Right lobe of liver (tissue), 6 donors: ENCODE measurements at regions not wholly inside any gene's neighbourhood (a gene's known extent, or its start where the extent isn't known, plus 50 kb on each side); places are given as distances from the start of the nearest gene placed in this dataset.
"Not testable (repeated sequence)": the region's sequence is repeated elsewhere in the genome, so short reads cannot be mapped to it uniquely, and the experiment has no call there.

Source experiments
- ATAC-seq, 4 donors: fragments of 200-7000 bp; cut with Tn5 transposase; one replicate each; pipeline ENCODE4 v1.9.1; 2020; ENCODE audit warnings: mild to moderate bottlenecking in 4 of 4, moderate library complexity in 4 of 4
- DNase-seq, 3 donors: peaks; one replicate each; pipeline ENCODE4 v3.0.0-alpha.2; 2020
- H3K27ac ChIP-seq, 3 donors: fragments of 200-600 bp; one replicate each; pipeline ENCODE4 v1.8.0; 2022
- H3K27me3 ChIP-seq, 2 donors: fragments of 200-600 bp; one replicate each; pipeline ENCODE4 v1.8.0; 2022
- H3K36me3 ChIP-seq, 4 donors: fragments of 200-600 bp; sonication (generic) in 1 of 4; one replicate each; pipeline versions ENCODE4 v1.5.1 to v1.8.0; 2017 to 2022; ENCODE audit warnings: control low read depth in 1 of 4
- H3K4me1 ChIP-seq, 4 donors: fragments of 200-600 bp; sonication (generic) in 1 of 4; one replicate each; pipeline versions ENCODE4 v1.5.1 to v1.8.0; 2017 to 2022; ENCODE audit warnings: control low read depth in 1 of 4
- H3K4me3 ChIP-seq, 3 donors: fragments of 200-600 bp; one replicate each; pipeline ENCODE4 v1.8.0; 2022
- H3K9me3 ChIP-seq, 4 donors: fragments of 200-600 bp; sonication (generic) in 1 of 4; one replicate each; pipeline versions ENCODE4 v1.5.1 to v1.8.0; 2017 to 2022; ENCODE audit warnings: control low read depth in 1 of 4
- CTCF ChIP-seq, 4 donors: fragments of 200-600 bp in 3 of 4; fragments of 450-650 bp in 1 of 4; IDR thresholded peaks; one replicate each; pipeline versions ENCODE4 v1.5.1 to v1.8.0; 2016 to 2022; ENCODE audit warnings: antibody characterized with exemption in 4 of 4, mild to moderate bottlenecking in 2 of 4
- POLR2A ChIP-seq: fragments of 450-650 bp; IDR thresholded peaks from one replicate; pipeline ENCODE4 v1.6.1; 2017; ENCODE audit warnings: antibody characterized with exemption, mild to moderate bottlenecking
- WGBS: methylation state at CpG from one replicate; pipeline ENCODE4 v1.1.6; 2018; ENCODE audit warnings: low coverage, low lambda C conversion rate; ENCODE audit not compliant: insufficient coverage; ENCODE audit errors: missing lambda C conversion rate; 5-methylcytosine and 5-hydroxymethylcytosine counted together
- intact Hi-C, 2 donors: fragments of 100-400 bp; cut with DNase I; formaldehyde crosslinking; loops; one replicate each; pipeline versions ENCODE4 v1.11.2 to v1.14.1; 2022
- donor health status: DM: no; HTN: yes; CAD: no.
- donor health status: DM: no; HTN: no; CAD: no.
- donor health status: DM: no; HTN: no; CAD: no.
- donor health status: DM: no; HTN: yes; CAD: no.
- donor health status: DM: no; HTN: yes; CAD: no.

DNA sequence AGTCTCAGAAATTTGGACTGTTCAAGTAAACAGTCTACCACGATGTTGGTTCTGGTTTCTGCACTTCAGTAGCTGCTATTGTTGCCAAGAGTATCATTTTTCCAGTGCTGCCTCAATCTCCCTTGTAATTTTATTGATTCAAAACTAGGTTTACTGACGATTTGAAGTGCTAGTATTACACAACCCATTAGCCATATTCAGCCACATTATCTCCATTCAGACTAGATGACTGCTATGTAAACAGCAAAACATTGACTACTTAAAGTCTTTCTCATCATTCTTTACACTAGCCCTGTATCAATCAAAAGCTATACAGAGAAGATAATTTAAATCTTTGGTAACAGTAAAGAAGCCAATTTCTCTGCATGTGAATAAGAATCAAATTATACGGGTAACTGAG lies 102.0 kb upstream of the TSLP start:
- peaks cover 0 to 22% (median 6%) of the 10 kb centered on the region in 4 donors for H3K4me1 ChIP-seq
- intact Hi-C loops, result no loop called here
- no peaks in the 10 kb centered on the region for H3K9me3 ChIP-seq
- no peak for DNase-seq
- TF ChIP-seq CTCF (IDR thresholded peaks at IDR 0.05), result no peak
- no peak overlapping the region for H3K4me3 ChIP-seq
- H3K36me3 ChIP-seq, result no peaks in the 10 kb centered on the region
- H3K27ac ChIP-seq, result peak overlapping the region in 1 of 3 donors; percentile 66
- no peaks in the 10 kb centered on the region for H3K27me3 ChIP-seq
- 41% methylated on average over 3 of the region's 3 CpGs for WGBS
- peak in 3 of 4 donors; percentile 29 to 44 (median 29) for ATAC-seq

DNA sequence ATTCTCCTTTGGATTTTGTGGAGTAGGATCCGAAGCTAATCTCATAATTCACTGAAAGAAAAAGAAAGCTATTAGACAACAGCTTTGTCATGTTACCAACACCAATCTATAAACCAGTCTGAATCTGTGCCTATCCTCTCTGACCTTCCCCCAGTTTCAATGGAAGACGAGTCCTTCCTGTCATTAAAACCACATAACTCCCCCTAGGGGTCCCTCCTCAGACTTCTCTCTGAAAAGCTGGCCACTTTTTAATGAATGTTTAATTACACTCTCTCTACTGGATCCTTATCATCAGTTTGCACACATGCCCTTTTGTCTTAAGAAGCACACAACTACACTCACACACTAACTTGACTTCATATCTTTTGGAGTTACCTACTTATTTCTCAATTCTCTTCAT lies 98.0 kb upstream of the TSLP start:
- peaks cover 0 to 9% (median 0%) of the 10 kb centered on the region in 4 donors for H3K4me1 ChIP-seq
- H3K27me3 ChIP-seq, result no peaks in the 10 kb centered on the region
- no peaks in the 10 kb centered on the region for H3K36me3 ChIP-seq
- ATAC-seq, result no peak
- H3K4me3 ChIP-seq, result no peak overlapping the region
- intact Hi-C loops, result no loop called here
- WGBS, result 69% methylated on average over 2 of the region's 2 CpGs
- TF ChIP-seq CTCF (IDR thresholded peaks at IDR 0.05), result no peak
- no peak for TF ChIP-seq POLR2A
- H3K9me3 ChIP-seq, result no peaks in the 10 kb centered on the region
- no peak overlapping the region for H3K27ac ChIP-seq
- no peak for DNase-seq

DNA sequence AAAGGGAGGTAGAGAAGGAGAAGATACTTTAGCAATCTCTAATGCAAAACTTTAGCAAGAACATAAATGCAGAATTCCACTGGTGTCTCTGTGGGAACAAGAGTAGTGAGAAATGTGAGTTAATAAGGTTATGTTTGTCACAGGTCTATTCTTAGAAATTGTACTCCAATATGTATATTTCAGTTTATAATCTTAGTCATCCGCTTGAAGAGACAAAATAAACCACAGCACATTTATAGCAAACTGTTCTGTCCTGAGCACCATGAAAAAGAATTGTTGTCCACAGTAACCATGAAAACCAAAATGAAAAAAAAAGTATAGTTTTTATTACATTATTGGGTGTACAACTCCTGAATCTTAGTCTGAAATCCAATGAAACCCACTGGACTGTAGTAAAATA lies 93.6 kb upstream of the TSLP start:
- Histone ChIP-seq H3K4me1 (no peaks in the 10 kb centered on the region), H3K4me3 (no peak overlapping the region), H3K27ac (no peak overlapping the region), H3K9me3 (no peaks in the 10 kb centered on the region), H3K36me3 (no peaks in the 10 kb centered on the region), H3K27me3 (no peaks in the 10 kb centered on the region)
- ATAC-seq, result no peak
- 83% methylated on average over 1 of the region's 1 CpG for WGBS
- intact Hi-C loops, result no loop called here
- TF ChIP-seq CTCF (IDR thresholded peaks at IDR 0.05), result no peak
- no peak for TF ChIP-seq POLR2A
- no peak for DNase-seq

DNA sequence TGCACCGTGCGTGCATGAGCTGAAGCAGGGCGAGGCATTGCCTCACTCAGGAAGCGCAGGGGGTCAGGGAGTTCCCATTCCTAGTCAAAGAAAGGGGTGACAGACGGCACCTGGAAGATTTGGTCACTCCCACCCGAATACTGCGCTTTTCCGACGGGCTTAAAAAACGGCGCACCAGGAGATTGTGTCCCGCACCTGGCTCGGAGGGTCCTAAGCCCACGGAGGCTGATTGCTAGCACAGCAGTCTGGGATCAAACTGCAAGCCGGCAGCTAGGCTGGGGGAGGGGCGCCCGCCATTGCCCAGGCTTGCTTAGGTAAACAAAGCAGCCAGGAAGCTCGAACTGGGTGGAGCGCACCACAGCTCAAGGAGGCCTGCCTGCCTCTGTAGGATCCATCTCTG lies 85.6 kb upstream of the TSLP start:
- ATAC-seq, H3K36me3 ChIP-seq, H3K27me3 ChIP-seq, H3K27ac ChIP-seq, H3K4me1 ChIP-seq, H3K4me3 ChIP-seq, intact Hi-C loops, H3K9me3 ChIP-seq, DNase-seq: not testable (repeated sequence)
- 77% methylated on average over 9 of the region's 19 CpGs for WGBS

GRCh38 chr5:110987573-110987972 lies 83.9 kb upstream of the TSLP start:
- H3K4me1 ChIP-seq, H3K27me3 ChIP-seq, ATAC-seq, H3K9me3 ChIP-seq, H3K36me3 ChIP-seq, DNase-seq, H3K27ac ChIP-seq, intact Hi-C loops, H3K4me3 ChIP-seq: not testable (repeated sequence)
- 82% methylated on average over 3 of the region's 3 CpGs for WGBS

GRCh38 chr5:110996742-110997141 lies 74.8 kb upstream of the TSLP start:
- WGBS, result 38% methylated on average over 2 of the region's 2 CpGs
- Histone ChIP-seq H3K27ac (no peak overlapping the region), H3K36me3 (no peaks in the 10 kb centered on the region)

More at GRCh38 chr5:110996742-110997141, 74.8 kb upstream of the TSLP start:
- H3K9me3 ChIP-seq, result no peaks in the 10 kb centered on the region
- no peaks in the 10 kb centered on the region for H3K4me1 ChIP-seq
- no peak overlapping the region for H3K4me3 ChIP-seq
- ATAC-seq (no peak), DNase-seq (no peak)
- intact Hi-C loops, result no loop called here
- TF ChIP-seq POLR2A (no peak), CTCF (IDR thresholded peaks at IDR 0.05) (no peak)
- H3K27me3 ChIP-seq, result no peaks in the 10 kb centered on the region
